ENCODE measurements at regions not wholly inside any gene's neighbourhood (a gene's known extent, or its start where the extent isn't known, plus 50 kb on each side); places are given as distances from the start of the nearest gene placed in this dataset.

DNA sequence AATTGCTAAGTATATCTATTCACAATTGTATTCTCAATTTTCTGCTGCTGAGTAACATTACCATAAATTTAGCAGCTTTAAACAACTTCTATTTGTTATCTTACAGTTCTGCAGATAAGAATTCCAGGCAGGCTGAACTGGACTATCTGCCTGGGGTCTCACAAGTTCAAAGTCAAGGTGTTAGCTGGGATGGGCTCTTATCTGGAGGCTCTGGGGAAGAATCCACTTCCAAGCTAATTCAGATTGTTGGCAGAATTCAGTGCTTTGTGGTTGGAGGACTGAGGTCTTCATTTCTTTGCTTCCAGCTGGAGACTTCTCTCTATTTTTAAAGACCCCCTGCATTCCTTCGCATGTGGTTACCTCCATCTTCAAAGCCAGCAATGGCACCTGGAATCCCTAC lies 329.9 kb upstream of the ISX start:
- H3K4me1 Mint-ChIP-seq: no peaks in the 10 kb centered on the region
- TF ChIP-seq TCF7 (CRISPR knock-in tag; IDR thresholded peaks at IDR 0.05; ENCODE audit: low read depth): no peak
- CTCF ChIA-PET: no interaction called here
- ATAC-seq (no peak), DNase-seq (ENCODE audit: low spot score) (no peak)
- peaks cover 7% of the 10 kb centered on the region for H3K27me3 Mint-ChIP-seq (ENCODE audit: low read depth)
- no peak overlapping the region for H3K4me3 Mint-ChIP-seq
- POLR2A ChIA-PET: no interaction called here
- no peak overlapping the region for H3K27ac Mint-ChIP-seq
- H3K9me3 Mint-ChIP-seq: peaks cover 32% of the 10 kb centered on the region
- H3K36me3 Mint-ChIP-seq: peaks cover 4% of the 10 kb centered on the region

DNA sequence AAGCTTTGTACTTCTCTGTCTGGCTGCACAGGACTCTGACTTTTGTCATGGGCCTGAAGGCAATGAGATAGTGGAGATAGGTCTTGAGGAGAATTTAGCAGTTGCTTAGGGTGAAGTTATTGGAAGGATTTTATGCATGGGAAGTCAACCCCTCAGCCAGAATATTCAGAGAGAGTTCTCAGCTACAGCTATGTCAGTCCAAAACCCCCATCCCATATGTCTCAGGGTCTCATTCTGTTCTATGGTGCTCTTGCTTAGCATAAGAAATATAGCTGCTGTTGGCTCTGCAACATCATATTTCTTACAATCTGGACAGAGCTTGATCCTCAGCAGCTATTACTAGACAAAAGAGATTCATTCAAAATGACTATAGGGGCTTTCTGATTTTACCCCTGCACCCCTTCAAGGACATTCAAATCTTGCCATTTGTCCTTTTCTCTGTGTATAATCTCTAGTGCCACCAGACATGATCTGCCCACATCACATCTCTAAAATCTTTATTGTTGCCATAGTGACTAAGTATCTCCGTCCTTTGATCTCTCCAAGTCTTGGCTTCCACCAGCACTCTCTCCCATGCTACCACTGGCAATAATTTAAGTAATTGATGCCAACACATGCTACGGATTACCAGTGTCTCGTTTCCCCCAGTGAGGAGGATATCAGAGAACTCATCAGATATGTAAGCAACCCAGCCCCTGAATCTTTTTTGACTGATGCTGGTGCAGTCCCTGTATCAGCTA lies 327.1 kb upstream of the ISX start:
- ATAC-seq (no peak), DNase-seq (ENCODE audit: low spot score) (no peak)
- H3K9me3 Mint-ChIP-seq: peaks cover 40% of the 10 kb centered on the region
- peaks cover 3% of the 10 kb centered on the region for H3K36me3 Mint-ChIP-seq
- H3K27ac Mint-ChIP-seq: no peak overlapping the region
- CTCF ChIA-PET: no interaction called here
- POLR2A ChIA-PET: no interaction called here
- peaks cover 9% of the 10 kb centered on the region for H3K27me3 Mint-ChIP-seq (ENCODE audit: low read depth)
- H3K4me1 Mint-ChIP-seq: peaks cover 8% of the 10 kb centered on the region
- no peak overlapping the region for H3K4me3 Mint-ChIP-seq
- TF ChIP-seq TEAD4 (CRISPR knock-in tag; IDR thresholded peaks at IDR 0.05): no peak
- TF ChIP-seq SMAD3 (CRISPR knock-in tag; IDR thresholded peaks at IDR 0.05; ENCODE audit: borderline replicate concordance): no peak
- TF ChIP-seq, protein P1, sequence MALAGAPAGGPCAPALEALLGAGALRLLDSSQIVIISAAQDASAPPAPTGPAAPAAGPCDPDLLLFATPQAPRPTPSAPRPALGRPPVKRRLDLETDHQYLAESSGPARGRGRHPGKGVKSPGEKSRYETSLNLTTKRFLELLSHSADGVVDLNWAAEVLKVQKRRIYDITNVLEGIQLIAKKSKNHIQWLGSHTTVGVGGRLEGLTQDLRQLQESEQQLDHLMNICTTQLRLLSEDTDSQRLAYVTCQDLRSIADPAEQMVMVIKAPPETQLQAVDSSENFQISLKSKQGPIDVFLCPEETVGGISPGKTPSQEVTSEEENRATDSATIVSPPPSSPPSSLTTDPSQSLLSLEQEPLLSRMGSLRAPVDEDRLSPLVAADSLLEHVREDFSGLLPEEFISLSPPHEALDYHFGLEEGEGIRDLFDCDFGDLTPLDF (CRISPR knock-in tag; IDR thresholded peaks at IDR 0.05): no peak
- TF ChIP-seq NR3C1 (CRISPR knock-in tag; conservative IDR thresholded peaks at IDR 0.05; ENCODE audit: low read depth): no peak
- TF ChIP-seq TP53 (CRISPR knock-in tag; IDR thresholded peaks at IDR 0.05): no peak
- TF ChIP-seq, protein P2, sequence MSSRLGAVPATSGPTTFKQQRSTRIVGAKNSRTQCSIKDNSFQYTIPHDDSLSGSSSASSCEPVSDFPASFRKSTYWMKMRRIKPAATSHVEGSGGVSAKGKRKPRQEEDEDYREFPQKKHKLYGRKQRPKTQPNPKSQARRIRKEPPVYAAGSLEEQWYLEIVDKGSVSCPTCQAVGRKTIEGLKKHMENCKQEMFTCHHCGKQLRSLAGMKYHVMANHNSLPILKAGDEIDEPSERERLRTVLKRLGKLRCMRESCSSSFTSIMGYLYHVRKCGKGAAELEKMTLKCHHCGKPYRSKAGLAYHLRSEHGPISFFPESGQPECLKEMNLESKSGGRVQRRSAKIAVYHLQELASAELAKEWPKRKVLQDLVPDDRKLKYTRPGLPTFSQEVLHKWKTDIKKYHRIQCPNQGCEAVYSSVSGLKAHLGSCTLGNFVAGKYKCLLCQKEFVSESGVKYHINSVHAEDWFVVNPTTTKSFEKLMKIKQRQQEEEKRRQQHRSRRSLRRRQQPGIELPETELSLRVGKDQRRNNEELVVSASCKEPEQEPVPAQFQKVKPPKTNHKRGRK (CRISPR knock-in tag; IDR thresholded peaks at IDR 0.05; ENCODE audit: borderline replicate concordance): no peak
- no peak for TF ChIP-seq ZNF671 (CRISPR knock-in tag; IDR thresholded peaks at IDR 0.05)
- TF ChIP-seq, protein P3, sequence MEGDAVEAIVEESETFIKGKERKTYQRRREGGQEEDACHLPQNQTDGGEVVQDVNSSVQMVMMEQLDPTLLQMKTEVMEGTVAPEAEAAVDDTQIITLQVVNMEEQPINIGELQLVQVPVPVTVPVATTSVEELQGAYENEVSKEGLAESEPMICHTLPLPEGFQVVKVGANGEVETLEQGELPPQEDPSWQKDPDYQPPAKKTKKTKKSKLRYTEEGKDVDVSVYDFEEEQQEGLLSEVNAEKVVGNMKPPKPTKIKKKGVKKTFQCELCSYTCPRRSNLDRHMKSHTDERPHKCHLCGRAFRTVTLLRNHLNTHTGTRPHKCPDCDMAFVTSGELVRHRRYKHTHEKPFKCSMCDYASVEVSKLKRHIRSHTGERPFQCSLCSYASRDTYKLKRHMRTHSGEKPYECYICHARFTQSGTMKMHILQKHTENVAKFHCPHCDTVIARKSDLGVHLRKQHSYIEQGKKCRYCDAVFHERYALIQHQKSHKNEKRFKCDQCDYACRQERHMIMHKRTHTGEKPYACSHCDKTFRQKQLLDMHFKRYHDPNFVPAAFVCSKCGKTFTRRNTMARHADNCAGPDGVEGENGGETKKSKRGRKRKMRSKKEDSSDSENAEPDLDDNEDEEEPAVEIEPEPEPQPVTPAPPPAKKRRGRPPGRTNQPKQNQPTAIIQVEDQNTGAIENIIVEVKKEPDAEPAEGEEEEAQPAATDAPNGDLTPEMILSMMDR (IDR thresholded peaks at IDR 0.05): no peak
- no peak for TF ChIP-seq ZNF423 (CRISPR knock-in tag; IDR thresholded peaks at IDR 0.05)
- no peak for TF ChIP-seq ZNF232 (CRISPR knock-in tag; IDR thresholded peaks at IDR 0.05)
- TF ChIP-seq, protein P4, sequence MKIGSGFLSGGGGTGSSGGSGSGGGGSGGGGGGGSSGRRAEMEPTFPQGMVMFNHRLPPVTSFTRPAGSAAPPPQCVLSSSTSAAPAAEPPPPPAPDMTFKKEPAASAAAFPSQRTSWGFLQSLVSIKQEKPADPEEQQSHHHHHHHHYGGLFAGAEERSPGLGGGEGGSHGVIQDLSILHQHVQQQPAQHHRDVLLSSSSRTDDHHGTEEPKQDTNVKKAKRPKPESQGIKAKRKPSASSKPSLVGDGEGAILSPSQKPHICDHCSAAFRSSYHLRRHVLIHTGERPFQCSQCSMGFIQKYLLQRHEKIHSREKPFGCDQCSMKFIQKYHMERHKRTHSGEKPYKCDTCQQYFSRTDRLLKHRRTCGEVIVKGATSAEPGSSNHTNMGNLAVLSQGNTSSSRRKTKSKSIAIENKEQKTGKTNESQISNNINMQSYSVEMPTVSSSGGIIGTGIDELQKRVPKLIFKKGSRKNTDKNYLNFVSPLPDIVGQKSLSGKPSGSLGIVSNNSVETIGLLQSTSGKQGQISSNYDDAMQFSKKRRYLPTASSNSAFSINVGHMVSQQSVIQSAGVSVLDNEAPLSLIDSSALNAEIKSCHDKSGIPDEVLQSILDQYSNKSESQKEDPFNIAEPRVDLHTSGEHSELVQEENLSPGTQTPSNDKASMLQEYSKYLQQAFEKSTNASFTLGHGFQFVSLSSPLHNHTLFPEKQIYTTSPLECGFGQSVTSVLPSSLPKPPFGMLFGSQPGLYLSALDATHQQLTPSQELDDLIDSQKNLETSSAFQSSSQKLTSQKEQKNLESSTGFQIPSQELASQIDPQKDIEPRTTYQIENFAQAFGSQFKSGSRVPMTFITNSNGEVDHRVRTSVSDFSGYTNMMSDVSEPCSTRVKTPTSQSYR (CRISPR knock-in tag; IDR thresholded peaks at IDR 0.05): no peak
- TF ChIP-seq GABPB1 (CRISPR knock-in tag; IDR thresholded peaks at IDR 0.05): no peak

DNA sequence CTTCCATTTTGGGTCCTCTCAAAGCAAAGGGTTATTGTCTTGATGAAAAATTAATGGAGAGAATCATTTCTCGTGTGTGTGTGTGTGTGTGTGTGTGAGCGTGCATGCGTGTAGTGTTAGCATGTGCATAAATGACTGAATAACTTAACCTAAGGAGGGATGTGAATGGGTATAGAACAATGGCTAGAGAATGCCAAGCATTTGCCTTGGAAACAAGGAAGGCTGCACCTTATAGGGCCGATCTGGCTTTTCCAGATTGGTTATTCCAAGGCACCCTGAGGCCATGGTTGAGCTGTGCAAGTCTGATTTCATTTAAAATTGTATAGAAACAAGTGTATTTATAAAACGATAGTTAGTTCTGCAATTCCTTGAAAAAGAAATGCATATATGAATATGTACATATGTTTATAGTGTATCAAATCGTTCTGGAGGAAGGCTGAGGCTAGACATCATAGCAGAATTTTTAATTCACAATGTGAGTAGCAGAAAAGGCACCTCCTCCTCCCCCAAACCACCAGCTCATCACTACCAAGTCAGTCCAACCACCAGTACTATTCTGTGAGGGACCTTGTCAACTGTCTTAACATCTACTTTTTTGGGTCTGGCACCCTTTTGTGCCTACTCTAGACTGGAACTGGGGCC lies 322.7 kb upstream of the ISX start:
- ATAC-seq: peak; percentile 61
- DNase-seq (ENCODE audit: low spot score): no peak
- Mint-ChIP-seq H3K4me1 (peaks cover 8% of the 10 kb centered on the region), H3K27ac (no peak overlapping the region), H3K9me3 (peaks cover 33% of the 10 kb centered on the region), H3K27me3 (ENCODE audit: low read depth) (peaks cover 8% of the 10 kb centered on the region), H3K4me3 (no peak overlapping the region), H3K36me3 (no peaks in the 10 kb centered on the region)
- CTCF ChIA-PET: no interaction called here
- POLR2A ChIA-PET: no interaction called here
- no peak for TF ChIP-seq ZNF416 (CRISPR knock-in tag; IDR thresholded peaks at IDR 0.05)
- no peak for TF ChIP-seq CREM (CRISPR knock-in tag; IDR thresholded peaks at IDR 0.05)
- TF ChIP-seq, protein P5, sequence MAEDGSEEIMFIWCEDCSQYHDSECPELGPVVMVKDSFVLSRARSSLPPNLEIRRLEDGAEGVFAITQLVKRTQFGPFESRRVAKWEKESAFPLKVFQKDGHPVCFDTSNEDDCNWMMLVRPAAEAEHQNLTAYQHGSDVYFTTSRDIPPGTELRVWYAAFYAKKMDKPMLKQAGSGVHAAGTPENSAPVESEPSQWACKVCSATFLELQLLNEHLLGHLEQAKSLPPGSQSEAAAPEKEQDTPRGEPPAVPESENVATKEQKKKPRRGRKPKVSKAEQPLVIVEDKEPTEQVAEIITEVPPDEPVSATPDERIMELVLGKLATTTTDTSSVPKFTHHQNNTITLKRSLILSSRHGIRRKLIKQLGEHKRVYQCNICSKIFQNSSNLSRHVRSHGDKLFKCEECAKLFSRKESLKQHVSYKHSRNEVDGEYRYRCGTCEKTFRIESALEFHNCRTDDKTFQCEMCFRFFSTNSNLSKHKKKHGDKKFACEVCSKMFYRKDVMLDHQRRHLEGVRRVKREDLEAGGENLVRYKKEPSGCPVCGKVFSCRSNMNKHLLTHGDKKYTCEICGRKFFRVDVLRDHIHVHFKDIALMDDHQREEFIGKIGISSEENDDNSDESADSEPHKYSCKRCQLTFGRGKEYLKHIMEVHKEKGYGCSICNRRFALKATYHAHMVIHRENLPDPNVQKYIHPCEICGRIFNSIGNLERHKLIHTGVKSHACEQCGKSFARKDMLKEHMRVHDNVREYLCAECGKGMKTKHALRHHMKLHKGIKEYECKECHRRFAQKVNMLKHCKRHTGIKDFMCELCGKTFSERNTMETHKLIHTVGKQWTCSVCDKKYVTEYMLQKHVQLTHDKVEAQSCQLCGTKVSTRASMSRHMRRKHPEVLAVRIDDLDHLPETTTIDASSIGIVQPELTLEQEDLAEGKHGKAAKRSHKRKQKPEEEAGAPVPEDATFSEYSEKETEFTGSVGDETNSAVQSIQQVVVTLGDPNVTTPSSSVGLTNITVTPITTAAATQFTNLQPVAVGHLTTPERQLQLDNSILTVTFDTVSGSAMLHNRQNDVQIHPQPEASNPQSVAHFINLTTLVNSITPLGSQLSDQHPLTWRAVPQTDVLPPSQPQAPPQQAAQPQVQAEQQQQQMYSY (CRISPR knock-in tag; IDR thresholded peaks at IDR 0.05): no peak
- TF ChIP-seq EMX1 (CRISPR knock-in tag; IDR thresholded peaks at IDR 0.05): no peak
- no peak for TF ChIP-seq MYBL2 (CRISPR knock-in tag; IDR thresholded peaks at IDR 0.05)
- TF ChIP-seq GTF2I (CRISPR knock-in tag; conservative IDR thresholded peaks at IDR 0.05): no peak
- TF ChIP-seq, protein P3 (IDR thresholded peaks at IDR 0.05): no peak

Measured in WTC11 (cell line).